GM21515 (cell line): ENCODE measurements at regions not wholly inside any gene's neighbourhood (a gene's known extent, or its start where the extent isn't known, plus 50 kb on each side); places are given as distances from the start of the nearest gene placed in this dataset.

ENCODE experiments used
- ATAC-seq: cut with Tn5 transposase; IDR thresholded peaks from one replicate; pipeline ENCODE4 v1.9.1; 2021; ENCODE audit not compliant: unreplicated experiment

- ATAC-seq = no peak
Observed at GRCh38 chr3:34225821-34226366, 427.5 kb downstream of the PDCD6IP start.

DNA sequence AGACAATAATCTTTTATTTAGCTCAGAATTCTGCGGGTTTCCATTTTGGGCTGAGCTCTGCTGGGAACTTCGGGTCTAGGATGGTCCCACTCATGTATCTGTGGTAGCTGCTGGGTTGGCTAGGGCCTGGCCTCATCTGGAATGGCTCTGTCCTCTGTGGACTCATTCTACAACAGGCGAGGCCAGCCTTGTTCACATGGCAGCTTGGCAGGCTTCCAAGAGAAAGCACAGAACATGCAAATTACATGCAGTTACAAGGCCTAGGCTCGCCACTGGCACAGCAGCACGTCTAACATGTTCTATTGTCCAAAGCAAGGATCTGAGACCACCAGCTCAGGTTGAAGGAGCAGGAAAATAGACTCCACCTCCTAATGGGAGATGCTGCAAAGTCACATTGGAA, 431.4 kb downstream of the PDCD6IP start:
- ATAC-seq = no peak

DNA sequence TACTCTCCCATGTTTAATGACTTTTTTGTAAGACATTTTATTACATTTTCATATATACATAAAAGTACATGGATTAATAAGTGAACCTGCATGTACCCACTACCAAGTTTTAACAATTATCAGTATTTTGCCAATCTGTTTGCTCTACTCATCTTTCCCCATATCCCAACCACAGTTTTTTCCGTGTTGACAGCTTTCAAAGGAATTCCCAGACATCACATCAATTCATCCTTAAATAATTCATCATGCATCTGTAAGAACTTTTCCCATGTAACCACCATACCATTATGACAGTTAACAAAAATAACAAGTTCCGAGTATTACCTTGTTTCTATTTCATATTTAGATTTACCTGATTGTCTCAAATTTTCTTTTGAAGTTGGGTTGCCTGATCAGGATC, 436.7 kb downstream of the PDCD6IP start:
- ATAC-seq = no peak

- ATAC-seq = no peak
Observed at GRCh38 chr3:34237946-34238345, 439.5 kb downstream of the PDCD6IP start.

DNA sequence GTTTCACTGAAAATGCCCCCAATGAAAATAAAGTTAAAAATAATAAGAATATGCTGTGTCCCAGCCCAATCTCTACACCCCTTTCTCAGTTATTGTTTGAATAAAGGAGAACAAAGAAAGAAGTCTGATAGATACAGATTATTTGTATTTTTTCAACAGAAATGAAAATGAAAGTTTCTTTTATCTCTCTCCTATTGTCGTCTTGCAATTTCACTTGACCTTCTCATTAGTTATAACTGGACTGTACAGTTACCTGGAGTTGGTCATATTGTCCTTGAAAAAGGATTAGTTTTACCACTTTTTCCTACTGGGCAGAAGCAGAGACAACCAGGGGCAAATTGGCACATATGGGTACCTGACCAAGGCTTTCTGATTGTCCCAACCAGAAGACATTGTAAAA, 440.0 kb downstream of the PDCD6IP start:
- ATAC-seq = no peak

DNA sequence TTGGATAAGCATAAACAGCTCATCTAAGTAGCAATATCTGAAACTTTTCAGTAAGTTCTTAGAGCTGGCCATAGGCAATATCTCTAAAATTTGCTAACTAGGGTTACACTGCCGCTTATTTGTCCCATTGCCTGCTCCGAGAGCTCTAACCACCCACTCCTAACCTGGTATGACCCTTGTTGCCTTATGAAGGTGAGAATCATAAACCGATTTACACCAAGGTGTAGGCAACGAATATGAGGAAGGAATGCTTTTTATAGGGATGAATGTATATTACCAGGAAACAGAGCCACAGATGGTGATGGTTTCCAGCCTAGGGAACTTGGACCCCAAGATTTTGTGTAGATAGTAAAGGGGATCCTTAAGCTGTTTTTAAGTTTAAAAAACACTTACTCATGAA, 440.9 kb downstream of the PDCD6IP start:
- ATAC-seq = no peak

DNA sequence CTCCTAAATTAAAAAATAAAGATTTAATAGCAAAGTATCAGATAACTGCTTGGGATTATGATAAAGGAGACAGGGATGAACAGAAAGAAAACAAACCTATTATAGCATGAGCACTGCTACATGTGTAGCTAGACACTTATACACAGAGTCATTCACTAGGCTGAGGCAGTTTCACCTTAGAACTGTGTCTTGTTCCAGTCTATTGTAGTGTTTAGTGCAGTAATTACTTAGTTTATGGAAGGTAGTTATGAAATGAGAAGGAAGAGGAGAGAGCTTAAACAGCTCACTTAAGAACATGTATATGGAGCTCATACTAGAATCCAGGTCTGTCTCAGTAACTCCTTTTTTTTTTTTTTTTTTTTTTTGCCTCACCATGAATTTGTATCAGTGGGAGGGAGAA, 441.4 kb downstream of the PDCD6IP start:
- no peak for ATAC-seq

GRCh38 chr3:34247401-34247800, 449.0 kb downstream of the PDCD6IP start:
- no peak for ATAC-seq

GRCh38 chr3:34248352-34248751, 449.9 kb downstream of the PDCD6IP start:
- peak; percentile 87 for ATAC-seq

- no peak for ATAC-seq
Observed at GRCh38 chr3:34254285-34254684, 455.9 kb downstream of the PDCD6IP start.

DNA sequence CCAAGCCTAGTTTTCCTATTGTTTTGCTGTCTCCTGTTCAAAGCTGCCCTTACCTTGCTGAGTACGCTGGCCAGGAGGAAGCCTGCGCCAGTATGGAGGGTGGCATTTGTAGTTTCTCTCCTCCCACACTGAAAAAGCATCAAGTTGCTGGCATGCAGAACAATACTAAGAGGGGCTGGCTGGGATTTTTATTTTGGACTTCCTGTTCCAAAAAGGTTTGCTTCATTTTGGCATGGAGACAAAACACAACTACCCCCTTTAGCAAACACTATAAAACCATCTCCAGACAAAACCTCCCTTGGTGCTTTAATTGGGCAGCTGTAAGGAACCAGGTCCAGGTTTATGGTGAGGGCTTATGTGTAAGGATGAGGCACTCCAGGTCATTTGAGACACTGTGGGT, 457.6 kb downstream of the PDCD6IP start:
- no peak for ATAC-seq

GRCh38 chr3:34256791-34257190, 458.4 kb downstream of the PDCD6IP start:
- ATAC-seq = no peak

DNA sequence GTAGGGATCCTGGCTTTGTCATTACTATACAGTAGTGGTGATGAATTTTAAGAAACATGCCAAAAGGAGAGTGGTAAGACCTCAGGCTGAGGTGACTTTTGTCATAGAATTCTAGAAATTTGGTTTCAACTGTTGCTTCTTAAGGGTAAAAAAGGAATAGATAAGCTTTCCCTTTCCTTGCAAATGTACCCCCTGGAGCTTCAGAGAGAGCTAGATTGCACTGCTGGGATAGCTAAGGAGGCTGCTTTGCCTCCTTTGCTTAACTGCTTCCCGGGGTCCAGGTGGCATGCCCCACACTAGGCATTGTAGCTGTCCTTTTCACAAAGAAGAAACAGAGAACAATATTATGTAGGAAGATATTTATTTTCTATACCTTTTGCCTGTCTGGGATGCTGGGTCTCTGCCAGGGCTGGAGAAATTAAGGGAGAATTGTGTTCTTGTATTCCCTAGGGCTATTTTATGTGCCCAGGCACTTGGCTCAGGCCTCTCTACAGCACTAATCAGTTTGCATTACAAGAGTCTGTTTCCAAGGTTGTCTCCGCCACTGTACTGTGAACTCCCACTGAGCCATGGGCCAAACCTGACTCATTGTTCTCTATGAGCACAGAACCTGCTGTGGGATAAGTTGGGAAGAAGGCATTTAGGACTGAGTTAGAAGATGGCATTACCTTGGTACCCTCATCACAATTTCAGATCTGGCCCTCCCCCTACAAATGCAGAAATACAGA, 460.0 kb downstream of the PDCD6IP start:
- ATAC-seq = no peak

DNA sequence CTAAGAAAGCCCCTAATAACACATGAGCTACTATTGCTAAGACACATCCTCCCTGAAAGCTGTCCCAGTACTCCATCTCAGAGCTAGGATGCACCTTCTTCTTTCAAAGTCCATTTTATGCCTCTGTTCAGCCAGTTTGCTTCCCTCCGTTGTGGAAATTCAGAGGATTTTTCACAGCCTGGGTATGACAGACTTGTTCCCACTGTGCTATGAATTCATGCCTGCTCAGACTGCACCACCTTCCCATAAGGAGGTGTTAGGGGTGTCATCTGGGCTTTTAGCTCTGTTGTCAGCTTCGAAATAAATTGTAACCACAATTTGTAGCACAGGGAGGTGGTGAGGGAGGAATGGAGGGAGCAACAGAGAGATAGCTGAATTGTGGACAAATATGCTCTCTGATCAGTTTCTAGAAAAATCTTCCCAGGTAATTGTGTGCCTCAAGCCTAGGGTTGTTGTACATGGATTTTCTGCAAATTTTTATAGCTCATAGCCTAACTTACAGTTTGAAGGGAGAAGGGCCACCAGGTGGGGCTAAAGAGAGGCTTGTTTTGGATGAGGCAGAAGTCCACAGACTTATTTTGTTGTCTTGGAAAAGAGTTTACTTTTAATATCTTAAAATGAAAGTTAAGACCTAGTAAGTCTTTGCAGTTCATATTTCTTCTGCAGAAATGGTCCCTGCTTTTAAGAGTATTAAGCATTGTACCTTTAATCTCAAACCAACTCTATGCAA, 462.0 kb downstream of the PDCD6IP start:
- peak; percentile 37 for ATAC-seq

DNA sequence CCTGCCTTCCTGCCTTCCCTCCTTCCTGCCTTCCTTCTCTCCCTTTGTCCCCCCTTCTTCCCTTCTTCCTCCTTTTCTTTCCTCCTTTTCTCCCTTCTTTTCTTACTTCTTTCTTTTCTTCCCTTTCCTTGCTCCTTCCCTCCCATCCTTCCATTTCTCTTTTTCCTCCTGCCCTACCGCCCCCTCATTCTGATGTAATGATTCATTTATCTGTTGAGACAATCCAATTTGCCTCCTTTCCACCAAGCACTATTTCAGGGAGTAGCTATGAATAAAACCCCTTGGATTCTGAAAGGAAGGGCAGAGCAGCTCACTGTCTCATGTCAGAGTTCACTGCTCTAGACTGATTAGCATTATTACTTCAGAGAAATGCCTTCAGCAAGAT, 462.6 kb downstream of the PDCD6IP start:
- no peak for ATAC-seq

- ATAC-seq = no peak
Observed at GRCh38 chr3:34263101-34263621, 464.7 kb downstream of the PDCD6IP start.

DNA sequence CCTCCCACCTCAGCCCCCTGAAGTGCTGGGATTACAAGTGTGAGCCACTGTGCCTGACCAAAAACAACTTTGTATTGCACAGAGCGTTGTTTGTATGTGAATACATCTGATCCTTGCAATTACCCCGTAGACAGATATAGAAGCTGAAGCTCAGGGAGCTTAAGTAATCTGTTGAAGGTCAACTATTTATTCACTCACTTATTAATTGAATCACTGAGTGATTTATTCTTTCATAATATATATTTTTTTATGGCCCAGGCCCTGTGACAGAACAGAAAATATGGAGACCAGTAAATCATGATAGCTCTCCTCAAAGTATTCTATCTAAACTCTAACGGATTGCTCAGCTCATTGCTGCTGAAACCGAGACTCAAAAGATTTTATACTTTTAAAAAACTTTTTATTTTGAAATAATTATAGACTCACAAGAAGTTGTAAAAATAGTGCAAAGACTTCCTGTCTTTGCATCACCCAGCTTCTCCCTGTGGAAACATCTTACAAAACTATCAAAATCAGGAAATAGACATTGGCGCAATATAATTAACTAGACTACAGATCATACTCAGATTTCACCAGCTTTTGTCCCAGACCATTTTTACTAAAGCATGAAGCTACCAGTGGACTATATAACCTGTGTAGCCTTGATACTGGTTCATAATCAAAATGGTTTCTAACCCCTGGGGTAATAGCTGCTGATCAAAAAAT, 466.1 kb downstream of the PDCD6IP start:
- no peak for ATAC-seq

DNA sequence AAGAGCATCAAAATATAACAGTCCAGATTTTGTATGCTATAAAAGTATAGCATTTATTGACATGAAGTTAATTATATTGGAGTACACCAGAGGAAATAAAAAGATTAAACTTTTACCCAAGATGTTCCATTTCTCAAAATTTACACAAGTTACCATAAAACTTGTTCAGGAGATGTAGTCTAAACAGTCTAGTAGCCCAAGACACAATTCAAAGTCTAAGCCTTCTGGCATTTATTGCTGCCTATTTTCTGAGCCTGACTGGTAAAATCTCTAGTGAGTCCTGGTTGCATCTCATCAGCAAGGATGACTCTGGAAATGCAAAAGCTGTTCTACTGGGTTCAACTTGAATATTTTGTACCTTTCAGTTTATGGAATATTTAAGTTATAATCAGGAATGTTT, 468.7 kb downstream of the PDCD6IP start:
- ATAC-seq = no peak

- ATAC-seq = no peak
Observed at GRCh38 chr3:34268032-34268709, 469.7 kb downstream of the PDCD6IP start.

DNA sequence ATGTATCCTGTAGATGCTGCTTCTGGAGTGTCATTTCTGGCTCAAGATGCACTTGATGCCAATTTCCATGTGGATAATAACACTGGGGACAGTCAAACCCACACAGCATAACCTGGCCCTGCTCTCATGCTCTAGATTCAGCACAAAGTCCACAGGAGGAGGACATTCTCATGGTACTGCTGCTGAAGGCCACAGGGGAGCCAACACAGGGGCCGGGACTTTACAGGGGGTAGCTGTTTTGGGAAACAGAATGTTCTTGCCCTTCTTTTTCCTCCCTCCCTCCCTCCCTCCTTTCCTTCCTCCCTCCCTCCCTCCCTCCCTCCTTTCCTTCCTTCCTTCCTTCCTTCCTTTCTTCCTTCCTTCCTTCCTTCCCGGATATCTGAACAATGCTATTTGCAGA, 477.4 kb downstream of the PDCD6IP start:
- no peak for ATAC-seq

- ATAC-seq = no peak
Observed at GRCh38 chr3:34276342-34276741, 477.9 kb downstream of the PDCD6IP start.
